CD4-positive, CD25-positive, alpha-beta regulatory T cell (primary cell): ENCODE measurements at regions not wholly inside any gene's neighbourhood (a gene's known extent, or its start where the extent isn't known, plus 50 kb on each side); places are given as distances from the start of the nearest gene placed in this dataset.

Experiments used
- ATAC-seq, 2 donors: fragments of 150-1000 bp; cut with Tn5 transposase; one replicate each; pipeline ENCODE4 v1.10.0; 2021; ENCODE audit warnings: low read depth in 2 of 2, moderate number of reproducible peaks in 2 of 2, moderate library complexity in 1 of 2
- DNase-seq, 3 donors: peaks; one replicate each; pipeline versions ENCODE4 v3.0.0 to v3.0.0-alpha.2; 2012 to 2022; ENCODE audit warnings: mixed read lengths in 1 of 3
- H3K27ac ChIP-seq: one replicate; pipeline ENCODE4 v1.7.0; 2013; ENCODE audit warnings: mild to moderate bottlenecking, low read length; ENCODE audit not compliant: insufficient read depth, poor library complexity, severe bottlenecking
- H3K27me3 ChIP-seq: one replicate; pipeline ENCODE4 v1.7.0; 2013; ENCODE audit warnings: low read length; ENCODE audit not compliant: control insufficient read depth, insufficient read depth
- H3K36me3 ChIP-seq: one replicate; pipeline ENCODE4 v1.7.0; 2013; ENCODE audit warnings: mild to moderate bottlenecking, low read length, moderate library complexity; ENCODE audit not compliant: control insufficient read depth, insufficient read depth
- H3K4me1 ChIP-seq: 2 replicates; pipeline ENCODE4 v1.7.0; 2013; ENCODE audit warnings: mild to moderate bottlenecking, low read length; ENCODE audit not compliant: insufficient read depth, control insufficient read depth, poor library complexity, severe bottlenecking
- H3K4me3 ChIP-seq: one replicate; pipeline ENCODE4 v1.7.0; 2013; ENCODE audit warnings: low read depth, mild to moderate bottlenecking, low read length, moderate library complexity
- H3K9me3 ChIP-seq, 2 experiments: 1 replicate in 1 of 2; 2 replicates in 1 of 2; pipeline ENCODE4 v1.7.0; 2013; ENCODE audit warnings: low read length in 2 of 2, mild to moderate bottlenecking in 1 of 2, moderate library complexity in 1 of 2; ENCODE audit not compliant: control insufficient read depth in 2 of 2
- H3K27ac Mint-ChIP-seq, 3 donors: one replicate each; pipeline ENCODE4 v1.8.0; 2020 to 2022; ENCODE audit warnings: mild to moderate bottlenecking in 3 of 3, mixed read lengths in 3 of 3, moderate library complexity in 2 of 3
- H3K27me3 Mint-ChIP-seq: one replicate; pipeline ENCODE4 v1.8.0; 2022; ENCODE audit warnings: mild to moderate bottlenecking, mixed read lengths
- H3K36me3 Mint-ChIP-seq: one replicate; pipeline ENCODE4 v1.8.0; 2020; ENCODE audit warnings: mixed read lengths
- H3K4me1 Mint-ChIP-seq, 4 donors: one replicate each; pipeline ENCODE4 v1.8.0; 2020 to 2022; ENCODE audit warnings: mixed read lengths in 4 of 4, mild to moderate bottlenecking in 1 of 4
- H3K4me3 Mint-ChIP-seq, 4 donors: one replicate each; pipeline ENCODE4 v1.8.0; 2020 to 2022; ENCODE audit warnings: mild to moderate bottlenecking in 4 of 4, mixed read lengths in 4 of 4, moderate library complexity in 3 of 4
- H3K9me3 Mint-ChIP-seq, 7 donors: one replicate each; pipeline ENCODE4 v1.8.0; 2020 to 2022; ENCODE audit warnings: mixed read lengths in 7 of 7, mild to moderate bottlenecking in 3 of 7, moderate library complexity in 2 of 7

DNA sequence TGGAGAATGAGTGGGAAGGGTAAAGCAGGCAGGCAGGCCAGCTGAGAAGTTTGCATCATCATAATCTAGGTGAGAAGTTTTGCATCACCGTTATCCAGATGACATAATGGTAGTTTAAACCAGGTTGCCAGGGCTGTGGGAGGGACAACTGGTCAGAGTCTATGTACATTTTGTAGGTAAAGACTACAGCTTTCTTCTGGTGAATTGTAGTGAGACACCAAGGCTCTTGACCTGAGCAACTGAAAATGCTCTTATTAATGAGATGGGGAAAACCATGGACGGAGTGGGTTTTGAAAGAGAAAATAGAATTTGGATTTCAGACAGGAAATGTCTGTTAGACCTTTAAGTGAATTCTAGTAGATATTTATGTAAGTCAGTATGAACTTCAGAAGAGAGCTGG, 76.0 kb upstream of the VEGFC start:
- no peaks in the 10 kb centered on the region for H3K27me3 ChIP-seq
- Mint-ChIP-seq H3K9me3 (peaks cover 0 to 13% (median 4%) of the 10 kb centered on the region in 7 donors), H3K27me3 (no peaks in the 10 kb centered on the region), H3K4me3 (no peak overlapping the region), H3K4me1 (no peaks in the 10 kb centered on the region), H3K27ac (no peak overlapping the region), H3K36me3 (no peaks in the 10 kb centered on the region)
- no peaks in the 10 kb centered on the region for H3K9me3 ChIP-seq
- no peaks in the 10 kb centered on the region for H3K4me1 ChIP-seq
- DNase-seq (no peak), ATAC-seq (no peak)
- no peak overlapping the region for H3K4me3 ChIP-seq
- no peak overlapping the region for H3K27ac ChIP-seq
- no peaks in the 10 kb centered on the region for H3K36me3 ChIP-seq

- no peak overlapping the region for H3K27ac Mint-ChIP-seq
- no peak overlapping the region for H3K4me3 Mint-ChIP-seq
- H3K4me3 ChIP-seq, result no peak overlapping the region
- H3K27ac ChIP-seq, result no peak overlapping the region
- no peaks in the 10 kb centered on the region for H3K4me1 ChIP-seq
- ATAC-seq (no peak), DNase-seq (no peak)
- H3K9me3 Mint-ChIP-seq, result peaks cover 0 to 13% (median 4%) of the 10 kb centered on the region in 7 donors
- no peaks in the 10 kb centered on the region for H3K27me3 Mint-ChIP-seq
- no peaks in the 10 kb centered on the region for H3K9me3 ChIP-seq
- no peaks in the 10 kb centered on the region for H3K36me3 ChIP-seq
- H3K36me3 Mint-ChIP-seq, result no peaks in the 10 kb centered on the region
- H3K27me3 ChIP-seq, result no peaks in the 10 kb centered on the region
- no peaks in the 10 kb centered on the region for H3K4me1 Mint-ChIP-seq
Observed at GRCh38 chr4:176872461-176872860, 79.7 kb upstream of the VEGFC start.

DNA sequence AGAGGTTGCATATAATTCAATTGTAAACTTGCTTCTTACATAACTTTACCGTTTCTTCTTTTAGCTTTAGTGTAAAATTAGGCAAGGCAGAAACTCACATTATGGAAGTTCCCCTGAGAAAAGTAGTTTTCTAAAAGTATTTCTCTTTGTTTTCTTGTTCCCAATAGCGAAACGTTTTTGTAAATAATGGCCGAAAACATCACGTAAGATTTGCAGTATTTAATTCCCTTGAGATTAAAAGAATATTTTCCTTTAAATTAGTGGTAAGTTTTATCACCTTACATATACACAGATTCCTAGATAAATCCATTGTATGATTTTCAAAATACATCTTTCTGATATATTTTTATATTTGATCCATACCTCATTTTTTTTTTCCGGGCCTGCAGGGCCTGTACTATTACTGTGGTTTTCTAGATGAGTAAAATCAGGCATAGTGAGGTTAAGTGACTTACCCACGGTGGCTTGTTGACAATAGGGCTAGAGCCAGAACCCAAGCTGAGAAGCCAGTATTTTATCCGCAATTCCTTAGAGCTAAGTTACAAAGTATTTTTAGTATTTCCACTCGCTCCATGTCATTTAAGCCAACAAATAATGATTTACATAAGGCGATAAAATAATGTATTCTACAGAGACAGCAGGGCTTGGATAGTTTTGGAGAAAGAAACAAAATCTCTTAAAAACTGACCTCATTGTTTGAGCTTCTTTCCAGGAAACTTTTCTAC, 82.2 kb upstream of the VEGFC start:
- ATAC-seq (no peak), DNase-seq (no peak)
- Histone ChIP-seq H3K36me3 (no peaks in the 10 kb centered on the region), H3K27ac (no peak overlapping the region), H3K27me3 (no peaks in the 10 kb centered on the region), H3K9me3 (no peaks in the 10 kb centered on the region), H3K4me3 (no peak overlapping the region), H3K4me1 (no peaks in the 10 kb centered on the region)
- peaks cover 0 to 15% (median 4%) of the 10 kb centered on the region in 7 donors for H3K9me3 Mint-ChIP-seq
- no peaks in the 10 kb centered on the region for H3K36me3 Mint-ChIP-seq
- no peak overlapping the region for H3K27ac Mint-ChIP-seq
- H3K4me1 Mint-ChIP-seq, result no peaks in the 10 kb centered on the region
- no peak overlapping the region for H3K4me3 Mint-ChIP-seq
- no peaks in the 10 kb centered on the region for H3K27me3 Mint-ChIP-seq

- Mint-ChIP-seq H3K4me1 (no peaks in the 10 kb centered on the region), H3K4me3 (no peak overlapping the region), H3K27ac (no peak overlapping the region), H3K36me3 (no peaks in the 10 kb centered on the region), H3K9me3 (peaks cover 0 to 10% (median 4%) of the 10 kb centered on the region in 7 donors), H3K27me3 (no peaks in the 10 kb centered on the region)
- H3K4me1 ChIP-seq, result no peaks in the 10 kb centered on the region
- H3K4me3 ChIP-seq, result no peak overlapping the region
- ATAC-seq (no peak), DNase-seq (no peak)
- H3K27ac ChIP-seq, result no peak overlapping the region
- H3K9me3 ChIP-seq, result no peaks in the 10 kb centered on the region
- H3K27me3 ChIP-seq, result no peaks in the 10 kb centered on the region
- no peaks in the 10 kb centered on the region for H3K36me3 ChIP-seq
Observed at GRCh38 chr4:176875446-176875930, 82.8 kb upstream of the VEGFC start.

DNA sequence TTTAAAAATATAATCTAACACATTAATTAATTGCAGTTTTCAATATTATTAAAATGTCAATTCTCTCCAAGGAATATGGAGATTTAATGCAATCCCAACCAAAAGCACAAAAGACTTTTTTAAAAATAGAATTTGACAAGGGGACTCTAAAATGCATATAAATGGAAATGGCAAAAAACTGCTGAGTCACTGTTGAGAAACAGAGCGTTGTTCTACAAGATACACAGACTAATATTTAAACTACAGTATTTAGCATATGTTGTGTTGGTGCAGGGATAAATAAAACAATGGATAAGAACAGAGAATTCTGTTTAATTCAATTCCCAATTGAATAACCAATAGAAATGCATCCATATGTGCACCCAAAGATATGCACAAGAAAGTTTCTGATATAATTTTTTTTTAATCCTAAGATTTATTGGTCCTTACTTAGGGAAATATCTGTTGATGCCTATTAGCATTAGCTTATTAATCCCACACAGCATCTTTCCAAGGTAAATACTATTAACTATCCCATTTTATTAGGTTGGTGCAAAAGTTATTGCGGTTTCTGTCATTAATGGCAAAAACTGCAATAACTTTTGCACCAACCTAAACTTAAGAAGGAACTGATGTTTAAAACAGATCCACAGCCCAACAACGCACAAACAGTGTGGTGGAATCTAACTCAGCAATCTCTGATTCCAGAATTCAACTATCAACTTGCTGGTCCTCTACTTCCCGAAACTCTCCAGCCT, 86.8 kb upstream of the VEGFC start:
- H3K27ac ChIP-seq, result no peak overlapping the region
- Mint-ChIP-seq H3K4me3 (no peak overlapping the region), H3K36me3 (no peaks in the 10 kb centered on the region), H3K27me3 (no peaks in the 10 kb centered on the region), H3K4me1 (no peaks in the 10 kb centered on the region), H3K27ac (no peak overlapping the region), H3K9me3 (peaks cover 0 to 6% (median 2%) of the 10 kb centered on the region in 7 donors)
- no peaks in the 10 kb centered on the region for H3K27me3 ChIP-seq
- no peak overlapping the region for H3K4me3 ChIP-seq
- no peaks in the 10 kb centered on the region for H3K9me3 ChIP-seq
- ATAC-seq (no peak), DNase-seq (no peak)
- H3K4me1 ChIP-seq, result no peaks in the 10 kb centered on the region
- H3K36me3 ChIP-seq, result no peaks in the 10 kb centered on the region

- Histone ChIP-seq H3K4me1 (no peaks in the 10 kb centered on the region), H3K27me3 (no peaks in the 10 kb centered on the region), H3K36me3 (no peaks in the 10 kb centered on the region), H3K27ac (no peak overlapping the region), H3K9me3 (no peaks in the 10 kb centered on the region), H3K4me3 (no peak overlapping the region)
- no peak overlapping the region for H3K27ac Mint-ChIP-seq
- no peaks in the 10 kb centered on the region for H3K27me3 Mint-ChIP-seq
- no peaks in the 10 kb centered on the region for H3K36me3 Mint-ChIP-seq
- DNase-seq (no peak), ATAC-seq (no peak)
- peaks cover 0 to 6% (median 2%) of the 10 kb centered on the region in 7 donors for H3K9me3 Mint-ChIP-seq
- no peak overlapping the region for H3K4me3 Mint-ChIP-seq
- no peaks in the 10 kb centered on the region for H3K4me1 Mint-ChIP-seq
Observed at GRCh38 chr4:176882206-176882605, 89.5 kb upstream of the VEGFC start.

DNA sequence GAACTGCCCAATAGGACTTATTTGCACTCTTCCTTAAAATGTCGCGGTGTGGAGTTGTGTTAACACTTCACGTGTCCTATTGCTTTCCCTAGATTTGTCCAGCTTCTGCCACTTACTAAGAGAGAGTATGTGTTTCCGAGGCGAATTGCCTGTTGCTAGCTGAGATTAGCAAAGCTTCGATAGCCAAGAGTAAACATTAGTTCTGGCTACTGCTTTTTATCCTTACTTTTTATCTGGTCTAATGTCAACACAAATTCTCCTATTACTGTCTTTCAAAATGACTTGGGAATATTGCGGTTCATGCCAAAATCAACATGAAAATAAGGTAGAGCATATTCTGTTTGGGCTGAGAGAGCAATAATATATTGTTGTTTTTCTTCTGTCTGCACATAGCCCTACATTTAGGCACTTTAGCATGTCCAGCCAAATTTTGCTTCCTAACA, 90.4 kb upstream of the VEGFC start:
- ATAC-seq (no peak), DNase-seq (no peak)
- H3K27me3 ChIP-seq, result no peaks in the 10 kb centered on the region
- no peaks in the 10 kb centered on the region for H3K36me3 ChIP-seq
- no peaks in the 10 kb centered on the region for H3K36me3 Mint-ChIP-seq
- H3K4me1 Mint-ChIP-seq, result no peaks in the 10 kb centered on the region
- H3K27ac Mint-ChIP-seq, result no peak overlapping the region
- H3K4me1 ChIP-seq, result no peaks in the 10 kb centered on the region
- H3K4me3 ChIP-seq, result no peak overlapping the region
- no peaks in the 10 kb centered on the region for H3K27me3 Mint-ChIP-seq
- H3K9me3 Mint-ChIP-seq, result peaks cover 0 to 6% (median 2%) of the 10 kb centered on the region in 7 donors
- no peak overlapping the region for H3K4me3 Mint-ChIP-seq
- H3K27ac ChIP-seq, result no peak overlapping the region
- no peaks in the 10 kb centered on the region for H3K9me3 ChIP-seq
